Immature natural killer cell (primary cell): ENCODE measurements at regions not wholly inside any gene's neighbourhood (a gene's known extent, or its start where the extent isn't known, plus 50 kb on each side); places are given as distances from the start of the nearest gene placed in this dataset.
"Not testable (repeated sequence)": the region's sequence is repeated elsewhere in the genome, so short reads cannot be mapped to it uniquely, and the experiment has no call there.

ENCODE experiments used
- DNase-seq, 3 donors: peaks; one replicate each; pipeline ENCODE4 v3.0.0; 2022; ENCODE audit warnings: mixed read lengths in 1 of 3
- H3K27ac Mint-ChIP-seq, 6 donors: one replicate each; pipeline ENCODE4 v1.8.0; 2020; ENCODE audit warnings: mixed read lengths in 6 of 6, mild to moderate bottlenecking in 5 of 6, inconsistent platforms in 4 of 6, moderate library complexity in 3 of 6
- H3K27me3 Mint-ChIP-seq, 3 donors: one replicate each; pipeline ENCODE4 v1.8.0; 2020 to 2021; ENCODE audit warnings: low read depth in 3 of 3, mild to moderate bottlenecking in 3 of 3, mixed read lengths in 3 of 3, moderate library complexity in 3 of 3, inconsistent platforms in 1 of 3
- H3K36me3 Mint-ChIP-seq, 3 donors: one replicate each; pipeline ENCODE4 v1.8.0; 2020; ENCODE audit warnings: mixed read lengths in 3 of 3, inconsistent platforms in 2 of 3, mild to moderate bottlenecking in 2 of 3
- H3K4me1 Mint-ChIP-seq, 2 donors: one replicate each; pipeline ENCODE4 v1.8.0; 2020; ENCODE audit warnings: inconsistent platforms in 2 of 2, mild to moderate bottlenecking in 2 of 2, mixed read lengths in 2 of 2, moderate library complexity in 1 of 2
- H3K4me3 Mint-ChIP-seq, 5 donors: one replicate each; pipeline ENCODE4 v1.8.0; 2020; ENCODE audit warnings: mild to moderate bottlenecking in 5 of 5, mixed read lengths in 5 of 5, inconsistent platforms in 3 of 5, moderate library complexity in 3 of 5
- H3K9me3 Mint-ChIP-seq, 6 donors: one replicate each; pipeline ENCODE4 v1.8.0; 2020; ENCODE audit warnings: mild to moderate bottlenecking in 6 of 6, mixed read lengths in 6 of 6, inconsistent platforms in 4 of 6, moderate library complexity in 3 of 6

GRCh38 chr22:48309115-48309705, 1518.5 kb downstream of the BRD1 start:
- H3K27ac Mint-ChIP-seq, result no peak overlapping the region
- DNase-seq, result no peak
- H3K27me3 Mint-ChIP-seq, result peaks cover 1 to 7% (median 3%) of the 10 kb centered on the region in 3 donors
- no peaks in the 10 kb centered on the region for H3K4me1 Mint-ChIP-seq
- peaks cover 0 to 4% (median 3%) of the 10 kb centered on the region in 3 donors for H3K36me3 Mint-ChIP-seq
- no peak overlapping the region for H3K4me3 Mint-ChIP-seq
- H3K9me3 Mint-ChIP-seq, result peaks cover 2 to 21% (median 8%) of the 10 kb centered on the region in 6 donors

- Mint-ChIP-seq H3K36me3 (peaks cover 0 to 4% (median 3%) of the 10 kb centered on the region in 3 donors), H3K4me1 (no peaks in the 10 kb centered on the region), H3K27me3 (peaks cover 1 to 5% (median 2%) of the 10 kb centered on the region in 3 donors), H3K27ac (no peak overlapping the region), H3K4me3 (no peak overlapping the region), H3K9me3 (peaks cover 2 to 21% (median 8%) of the 10 kb centered on the region in 6 donors)
- DNase-seq, result no peak
These were observed 1519.7 kb downstream of the BRD1 start for GRCh38 chr22:48307931-48308330.

GRCh38 chr22:48306785-48307510, 1520.7 kb downstream of the BRD1 start:
- Mint-ChIP-seq H3K36me3 (peaks cover 0 to 4% (median 3%) of the 10 kb centered on the region in 3 donors), H3K9me3 (peaks cover 0 to 11% (median 5%) of the 10 kb centered on the region in 6 donors), H3K27me3 (peaks cover 1 to 4% (median 2%) of the 10 kb centered on the region in 3 donors), H3K4me3 (no peak overlapping the region), H3K4me1 (no peaks in the 10 kb centered on the region), H3K27ac (no peak overlapping the region)
- DNase-seq, result no peak

GRCh38 chr22:48306284-48306683, 1521.4 kb downstream of the BRD1 start:
- no peaks in the 10 kb centered on the region for H3K4me1 Mint-ChIP-seq
- H3K36me3 Mint-ChIP-seq, result peaks cover 0 to 3% (median 0%) of the 10 kb centered on the region in 3 donors
- no peak overlapping the region for H3K27ac Mint-ChIP-seq
- peaks cover 1 to 4% (median 2%) of the 10 kb centered on the region in 3 donors for H3K27me3 Mint-ChIP-seq
- no peak for DNase-seq
- peaks cover 0 to 5% (median 2%) of the 10 kb centered on the region in 6 donors for H3K9me3 Mint-ChIP-seq
- no peak overlapping the region for H3K4me3 Mint-ChIP-seq

- no peaks in the 10 kb centered on the region for H3K4me1 Mint-ChIP-seq
- H3K36me3 Mint-ChIP-seq, result no peaks in the 10 kb centered on the region
- H3K27ac Mint-ChIP-seq, result no peak overlapping the region
- no peak for DNase-seq
- H3K4me3 Mint-ChIP-seq, result no peak overlapping the region
- H3K27me3 Mint-ChIP-seq, result peaks cover 1 to 6% (median 2%) of the 10 kb centered on the region in 3 donors
- H3K9me3 Mint-ChIP-seq, result no peaks in the 10 kb centered on the region
These were observed 1521.9 kb downstream of the BRD1 start for GRCh38 chr22:48305726-48306235.

- no peak overlapping the region for H3K4me3 Mint-ChIP-seq
- peaks cover 2 to 10% (median 5%) of the 10 kb centered on the region in 3 donors for H3K27me3 Mint-ChIP-seq
- H3K9me3 Mint-ChIP-seq, result no peaks in the 10 kb centered on the region
- no peaks in the 10 kb centered on the region for H3K36me3 Mint-ChIP-seq
- DNase-seq, result no peak
- H3K4me1 Mint-ChIP-seq, result no peaks in the 10 kb centered on the region
- H3K27ac Mint-ChIP-seq, result no peak overlapping the region
These were observed 1524.3 kb downstream of the BRD1 start for GRCh38 chr22:48303369-48303725.

- no peak overlapping the region for H3K27ac Mint-ChIP-seq
- no peaks in the 10 kb centered on the region for H3K36me3 Mint-ChIP-seq
- no peak for DNase-seq
- peaks cover 2 to 10% (median 5%) of the 10 kb centered on the region in 3 donors for H3K27me3 Mint-ChIP-seq
- no peaks in the 10 kb centered on the region for H3K4me1 Mint-ChIP-seq
- H3K9me3 Mint-ChIP-seq, result no peaks in the 10 kb centered on the region
- no peak overlapping the region for H3K4me3 Mint-ChIP-seq
These were observed 1524.9 kb downstream of the BRD1 start for GRCh38 chr22:48302657-48303368.

GRCh38 chr22:48301908-48302307, 1525.8 kb downstream of the BRD1 start:
- H3K27ac Mint-ChIP-seq, result no peak overlapping the region
- H3K27me3 Mint-ChIP-seq, result peaks cover 2 to 10% (median 5%) of the 10 kb centered on the region in 3 donors
- no peaks in the 10 kb centered on the region for H3K36me3 Mint-ChIP-seq
- DNase-seq, result no peak
- no peaks in the 10 kb centered on the region for H3K9me3 Mint-ChIP-seq
- no peak overlapping the region for H3K4me3 Mint-ChIP-seq
- H3K4me1 Mint-ChIP-seq, result no peaks in the 10 kb centered on the region

- H3K27ac Mint-ChIP-seq, result no peak overlapping the region
These were observed 1526.3 kb downstream of the BRD1 start for GRCh38 chr22:48301421-48301820.

GRCh38 chr22:48300877-48301276, 1526.8 kb downstream of the BRD1 start:
- no peak for DNase-seq
- peaks cover 2 to 12% (median 5%) of the 10 kb centered on the region in 3 donors for H3K27me3 Mint-ChIP-seq
- H3K4me1 Mint-ChIP-seq, result no peaks in the 10 kb centered on the region
- H3K27ac Mint-ChIP-seq, result no peak overlapping the region
- no peaks in the 10 kb centered on the region for H3K36me3 Mint-ChIP-seq
- no peaks in the 10 kb centered on the region for H3K9me3 Mint-ChIP-seq
- H3K4me3 Mint-ChIP-seq, result no peak overlapping the region

More at GRCh38 chr22:48301421-48301820, 1526.3 kb downstream of the BRD1 start:
- Mint-ChIP-seq H3K27me3 (peaks cover 2 to 10% (median 5%) of the 10 kb centered on the region in 3 donors), H3K36me3 (no peaks in the 10 kb centered on the region), H3K4me3 (no peak overlapping the region), H3K9me3 (no peaks in the 10 kb centered on the region), H3K4me1 (no peaks in the 10 kb centered on the region)
- no peak for DNase-seq

- no peak for DNase-seq
- no peak overlapping the region for H3K27ac Mint-ChIP-seq
- peaks cover 2 to 15% (median 4%) of the 10 kb centered on the region in 3 donors for H3K27me3 Mint-ChIP-seq
- no peaks in the 10 kb centered on the region for H3K9me3 Mint-ChIP-seq
- no peaks in the 10 kb centered on the region for H3K36me3 Mint-ChIP-seq
- no peaks in the 10 kb centered on the region for H3K4me1 Mint-ChIP-seq
- H3K4me3 Mint-ChIP-seq, result no peak overlapping the region
These were observed 1527.9 kb downstream of the BRD1 start for GRCh38 chr22:48299801-48300200.

GRCh38 chr22:48299124-48299523, 1528.5 kb downstream of the BRD1 start:
- no peak overlapping the region for H3K4me3 Mint-ChIP-seq
- no peaks in the 10 kb centered on the region for H3K4me1 Mint-ChIP-seq
- no peak for DNase-seq
- H3K27me3 Mint-ChIP-seq, result peaks cover 0 to 17% (median 4%) of the 10 kb centered on the region in 3 donors
- H3K36me3 Mint-ChIP-seq, result no peaks in the 10 kb centered on the region
- H3K9me3 Mint-ChIP-seq, result no peaks in the 10 kb centered on the region
- no peak overlapping the region for H3K27ac Mint-ChIP-seq

GRCh38 chr22:48297296-48297695, 1530.4 kb downstream of the BRD1 start:
- Mint-ChIP-seq H3K4me1 (no peaks in the 10 kb centered on the region), H3K9me3 (no peaks in the 10 kb centered on the region), H3K4me3 (no peak overlapping the region), H3K27me3 (peaks cover 2 to 20% (median 8%) of the 10 kb centered on the region in 3 donors), H3K36me3 (no peaks in the 10 kb centered on the region), H3K27ac (no peak overlapping the region)
- DNase-seq, result no peak

GRCh38 chr22:48289954-48290353, 1527.5 kb downstream of the TBC1D22A start:
- not testable (repeated sequence) for H3K4me1 Mint-ChIP-seq, H3K9me3 Mint-ChIP-seq, H3K4me3 Mint-ChIP-seq, DNase-seq, H3K36me3 Mint-ChIP-seq, H3K27ac Mint-ChIP-seq
- peaks cover 5 to 10% (median 6%) of the 10 kb centered on the region in 3 donors for H3K27me3 Mint-ChIP-seq
